Fibroblast of lung (primary cell): ENCODE measurements at regions not wholly inside any gene's neighbourhood (a gene's known extent, or its start where the extent isn't known, plus 50 kb on each side); places are given as distances from the start of the nearest gene placed in this dataset.

Experiments used
- DNase-seq, 2 donors: peaks; one replicate each; pipeline versions ENCODE4 v3.0.0 to v3.0.0-alpha.2; 2010; ENCODE audit warnings: low read depth in 2 of 2
- H2AFZ ChIP-seq: 2 replicates; pipeline ENCODE4 v1.5.1; 2012; ENCODE audit warnings: low read length, control low read depth, inconsistent platforms
- H3K27ac ChIP-seq: 2 replicates; pipeline ENCODE4 v1.5.1; 2011; ENCODE audit warnings: low read length, control low read depth; ENCODE audit not compliant: insufficient read depth
- H3K27me3 ChIP-seq: 2 replicates; pipeline ENCODE4 v1.5.1; 2011; ENCODE audit warnings: mild to moderate bottlenecking, low read length; ENCODE audit not compliant: control insufficient read depth, insufficient read depth
- H3K36me3 ChIP-seq: 2 replicates; pipeline ENCODE4 v1.5.1; 2011; ENCODE audit warnings: low read length; ENCODE audit not compliant: control insufficient read depth, insufficient read depth
- H3K4me1 ChIP-seq: 2 replicates; pipeline ENCODE4 v1.5.1; 2011; ENCODE audit warnings: low read length; ENCODE audit not compliant: control insufficient read depth, insufficient read depth; ENCODE audit errors: extremely low read depth
- H3K4me2 ChIP-seq: 2 replicates; pipeline ENCODE4 v1.5.1; 2011; ENCODE audit warnings: low read length, control low read depth; ENCODE audit not compliant: insufficient read depth; ENCODE audit errors: extremely low read depth
- H3K4me3 ChIP-seq, 4 experiments: fragments of 200-600 bp in 1 of 4; sonication (generic) in 1 of 4; replicated peaks in 1 of 4; 2 replicates each; pipeline ENCODE4 v1.5.1; 2011 to 2016; ENCODE audit warnings: low read length in 4 of 4, low read depth in 3 of 4, mild to moderate bottlenecking in 3 of 4, control low read depth in 2 of 4, inconsistent platforms in 1 of 4, mixed read lengths in 1 of 4; ENCODE audit not compliant: insufficient read depth in 1 of 4; ENCODE audit errors: control extremely low read depth in 1 of 4
- H3K79me2 ChIP-seq: 2 replicates; pipeline ENCODE4 v1.5.1; 2012; ENCODE audit warnings: mild to moderate bottlenecking, low read length, inconsistent platforms; ENCODE audit not compliant: control insufficient read depth, insufficient read depth
- H3K9ac ChIP-seq: 2 replicates; pipeline ENCODE4 v1.5.1; 2011; ENCODE audit warnings: mild to moderate bottlenecking, low read length, control low read depth; ENCODE audit not compliant: insufficient read depth
- H3K9me3 ChIP-seq: 2 replicates; pipeline ENCODE4 v1.5.1; 2012; ENCODE audit warnings: low read depth, low read length; ENCODE audit not compliant: control insufficient read depth, insufficient read depth
- H4K20me1 ChIP-seq: 2 replicates; pipeline ENCODE4 v1.5.1; 2011; ENCODE audit warnings: low read length; ENCODE audit not compliant: control insufficient read depth, insufficient read depth; ENCODE audit errors: extremely low read depth
- EZH2 ChIP-seq: IDR thresholded peaks from 2 replicates; pipeline ENCODE4 v1.5.1; 2012; ENCODE audit warnings: low read length, control low read depth, mild to moderate bottlenecking; ENCODE audit errors: missing control alignments
- TF ChIP-seq, protein P1 (sequence below), 2 donors: IDR thresholded peaks in 1 of 2; conservative IDR thresholded peaks in 1 of 2; 1 replicate in 1 of 2; 2 replicates in 1 of 2; pipeline ENCODE4 v1.5.1; 2011 to 2012; ENCODE audit warnings: low read length in 2 of 2, control low read depth in 1 of 2, inconsistent platforms in 1 of 2, low read depth in 1 of 2, mild to moderate bottlenecking in 1 of 2

DNA sequence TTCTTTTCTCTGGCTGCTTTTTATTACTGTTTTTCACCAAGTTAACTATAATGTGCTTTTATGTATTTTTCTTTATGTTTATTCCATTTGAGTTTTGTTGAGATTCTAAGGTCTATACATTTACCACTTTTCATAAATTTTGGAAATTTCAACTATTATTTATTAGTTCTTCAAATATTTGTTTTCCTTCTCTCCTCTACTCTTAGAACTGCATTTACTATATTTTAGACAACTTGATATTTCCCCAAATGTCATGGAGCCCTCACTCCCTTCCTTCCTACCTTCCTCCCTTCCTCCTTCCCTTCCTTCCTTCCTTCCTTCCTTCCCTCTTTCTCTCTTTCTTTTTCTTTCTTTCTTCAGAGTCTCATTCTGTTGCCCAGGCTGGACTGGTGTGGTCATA, 81.4 kb upstream of the TNIK start:
- no peaks in the 10 kb centered on the region for H3K9me3 ChIP-seq
- H2AFZ ChIP-seq: no peak overlapping the region
- no peak overlapping the region for H3K4me2 ChIP-seq
- no peak overlapping the region for H3K4me3 ChIP-seq
- no peak overlapping the region for H3K9ac ChIP-seq
- TF ChIP-seq, protein P1, sequence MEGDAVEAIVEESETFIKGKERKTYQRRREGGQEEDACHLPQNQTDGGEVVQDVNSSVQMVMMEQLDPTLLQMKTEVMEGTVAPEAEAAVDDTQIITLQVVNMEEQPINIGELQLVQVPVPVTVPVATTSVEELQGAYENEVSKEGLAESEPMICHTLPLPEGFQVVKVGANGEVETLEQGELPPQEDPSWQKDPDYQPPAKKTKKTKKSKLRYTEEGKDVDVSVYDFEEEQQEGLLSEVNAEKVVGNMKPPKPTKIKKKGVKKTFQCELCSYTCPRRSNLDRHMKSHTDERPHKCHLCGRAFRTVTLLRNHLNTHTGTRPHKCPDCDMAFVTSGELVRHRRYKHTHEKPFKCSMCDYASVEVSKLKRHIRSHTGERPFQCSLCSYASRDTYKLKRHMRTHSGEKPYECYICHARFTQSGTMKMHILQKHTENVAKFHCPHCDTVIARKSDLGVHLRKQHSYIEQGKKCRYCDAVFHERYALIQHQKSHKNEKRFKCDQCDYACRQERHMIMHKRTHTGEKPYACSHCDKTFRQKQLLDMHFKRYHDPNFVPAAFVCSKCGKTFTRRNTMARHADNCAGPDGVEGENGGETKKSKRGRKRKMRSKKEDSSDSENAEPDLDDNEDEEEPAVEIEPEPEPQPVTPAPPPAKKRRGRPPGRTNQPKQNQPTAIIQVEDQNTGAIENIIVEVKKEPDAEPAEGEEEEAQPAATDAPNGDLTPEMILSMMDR (conservative IDR thresholded peaks at IDR 0.05 in 1 of 2, IDR thresholded peaks at IDR 0.05 in 1 of 2; ENCODE audit: low read depth in 1 of 2, low read length in 2 of 2): no peak
- no peak for TF ChIP-seq EZH2
- DNase-seq: no peak
- H3K4me1 ChIP-seq: no peaks in the 10 kb centered on the region
- no peaks in the 10 kb centered on the region for H3K36me3 ChIP-seq
- no peaks in the 10 kb centered on the region for H3K79me2 ChIP-seq
- no peak overlapping the region for H3K27ac ChIP-seq
- no peaks in the 10 kb centered on the region for H4K20me1 ChIP-seq
- H3K27me3 ChIP-seq: no peaks in the 10 kb centered on the region

DNA sequence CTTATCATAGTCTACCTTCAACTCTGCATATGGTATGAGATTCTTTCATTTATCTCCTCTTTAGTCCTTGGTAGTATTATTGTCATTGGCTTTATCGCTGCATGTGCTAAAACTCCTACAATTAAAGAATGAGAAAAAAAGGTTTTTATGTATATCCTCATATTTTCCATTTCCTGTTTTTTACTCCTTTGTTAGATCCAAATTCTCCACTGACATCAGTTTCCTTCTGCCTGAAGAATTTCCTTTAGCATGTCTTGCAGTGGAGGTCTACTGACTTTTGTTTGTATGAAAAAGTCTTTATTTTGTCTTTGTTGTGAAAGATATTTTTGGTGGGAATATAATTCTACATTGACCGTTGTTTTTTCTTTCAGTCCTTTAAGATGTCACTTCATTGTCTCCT, 81.0 kb upstream of the TNIK start:
- no peak overlapping the region for H3K27ac ChIP-seq
- no peaks in the 10 kb centered on the region for H3K27me3 ChIP-seq
- no peak overlapping the region for H2AFZ ChIP-seq
- H3K79me2 ChIP-seq: no peaks in the 10 kb centered on the region
- no peaks in the 10 kb centered on the region for H4K20me1 ChIP-seq
- H3K9me3 ChIP-seq: no peaks in the 10 kb centered on the region
- no peaks in the 10 kb centered on the region for H3K4me1 ChIP-seq
- TF ChIP-seq, protein P1 (conservative IDR thresholded peaks at IDR 0.05 in 1 of 2, IDR thresholded peaks at IDR 0.05 in 1 of 2; ENCODE audit: low read depth in 1 of 2, low read length in 2 of 2): no peak
- TF ChIP-seq EZH2: no peak
- no peak overlapping the region for H3K4me2 ChIP-seq
- no peak for DNase-seq
- H3K4me3 ChIP-seq: no peak overlapping the region
- no peaks in the 10 kb centered on the region for H3K36me3 ChIP-seq
- no peak overlapping the region for H3K9ac ChIP-seq

GRCh38 chr3:171535799-171536198, 75.6 kb upstream of the TNIK start:
- DNase-seq: no peak

More at GRCh38 chr3:171535799-171536198, 75.6 kb upstream of the TNIK start:
- Histone ChIP-seq H4K20me1 (no peaks in the 10 kb centered on the region), H3K79me2 (no peaks in the 10 kb centered on the region), H2AFZ (no peak overlapping the region), H3K27me3 (no peaks in the 10 kb centered on the region), H3K9ac (no peak overlapping the region), H3K4me3 (no peak overlapping the region), H3K27ac (no peak overlapping the region), H3K9me3 (no peaks in the 10 kb centered on the region), H3K4me1 (no peaks in the 10 kb centered on the region), H3K36me3 (no peaks in the 10 kb centered on the region), H3K4me2 (no peak overlapping the region)
- no peak for TF ChIP-seq EZH2
- TF ChIP-seq, protein P1 (conservative IDR thresholded peaks at IDR 0.05 in 1 of 2, IDR thresholded peaks at IDR 0.05 in 1 of 2; ENCODE audit: low read depth in 1 of 2, low read length in 2 of 2): no peak
